DND-41 (cell line): ENCODE measurements at regions not wholly inside any gene's neighbourhood (a gene's known extent, or its start where the extent isn't known, plus 50 kb on each side); places are given as distances from the start of the nearest gene placed in this dataset.
"Not testable (repeated sequence)": the region's sequence is repeated elsewhere in the genome, so short reads cannot be mapped to it uniquely, and the experiment has no call there.

Experiments used
- ATAC-seq: fragments of 200-7000 bp; cut with Tn5 transposase; 3 replicates; pipeline ENCODE4 v1.9.1; 2021; ENCODE audit warnings: low read depth; ENCODE audit not compliant: insufficient read depth
- DNase-seq: peaks from one replicate; pipeline ENCODE4 v3.0.0-alpha.2; 2020
- H2AFZ ChIP-seq: 2 replicates; pipeline ENCODE4 v1.6.0; 2012; ENCODE audit warnings: low read depth, low read length
- H3K27ac ChIP-seq: 2 replicates; pipeline ENCODE4 v1.5.1; 2012; ENCODE audit warnings: low read length, inconsistent platforms
- H3K27me3 ChIP-seq: fragments of 200-600 bp; sonication (generic); 2 replicates; pipeline ENCODE4 v1.6.0; 2012; ENCODE audit warnings: low read length, mild to moderate bottlenecking, inconsistent platforms; ENCODE audit not compliant: insufficient read depth, poor library complexity
- H3K36me3 ChIP-seq: 2 replicates; pipeline ENCODE4 v1.5.1; 2012; ENCODE audit warnings: low read length, inconsistent platforms; ENCODE audit not compliant: insufficient read depth
- H3K4me1 ChIP-seq: 2 replicates; pipeline ENCODE4 v1.5.1; 2012; ENCODE audit warnings: mild to moderate bottlenecking, low read length; ENCODE audit not compliant: insufficient read depth
- H3K4me2 ChIP-seq: 2 replicates; pipeline ENCODE4 v1.6.0; 2012; ENCODE audit warnings: mild to moderate bottlenecking, moderate library complexity, low read length, inconsistent platforms; ENCODE audit not compliant: insufficient read depth
- H3K4me3 ChIP-seq, 2 experiments: fragments of 200-600 bp in 1 of 2; shearing (Covaris generic) in 1 of 2; 2 replicates each; pipeline ENCODE4 v1.5.1; 2012 to 2016; ENCODE audit warnings: inconsistent platforms in 2 of 2, low read length in 2 of 2, mild to moderate bottlenecking in 2 of 2, low read depth in 1 of 2, moderate library complexity in 1 of 2
- H3K79me2 ChIP-seq: 2 replicates; pipeline ENCODE4 v1.6.0; 2012; ENCODE audit warnings: low read length, inconsistent platforms; ENCODE audit not compliant: insufficient read depth
- H3K9ac ChIP-seq: 2 replicates; pipeline ENCODE4 v1.6.0; 2012; ENCODE audit warnings: low read depth, mild to moderate bottlenecking, inconsistent platforms, low read length, moderate library complexity
- H3K9me3 ChIP-seq: 2 replicates; pipeline ENCODE4 v1.5.1; 2012; ENCODE audit warnings: low read length, moderate library complexity, mild to moderate bottlenecking, inconsistent platforms; ENCODE audit not compliant: insufficient read depth, severe bottlenecking
- H4K20me1 ChIP-seq: 2 replicates; pipeline ENCODE4 v1.6.0; 2012; ENCODE audit warnings: low read length; ENCODE audit not compliant: insufficient read depth
- EZH2 ChIP-seq: IDR thresholded peaks from 3 replicates; pipeline ENCODE4 v1.6.1; 2012; ENCODE audit warnings: borderline replicate concordance, low read depth, mild to moderate bottlenecking, moderate library complexity, low read length, inconsistent platforms; ENCODE audit not compliant: severe bottlenecking
- TF ChIP-seq, protein P1 (sequence below): IDR thresholded peaks from 2 replicates; pipeline ENCODE4 v1.5.1; 2012; ENCODE audit warnings: borderline replicate concordance, low read length, moderate library complexity, mild to moderate bottlenecking; ENCODE audit not compliant: poor library complexity, severe bottlenecking; ENCODE audit errors: extremely low read depth

DNA sequence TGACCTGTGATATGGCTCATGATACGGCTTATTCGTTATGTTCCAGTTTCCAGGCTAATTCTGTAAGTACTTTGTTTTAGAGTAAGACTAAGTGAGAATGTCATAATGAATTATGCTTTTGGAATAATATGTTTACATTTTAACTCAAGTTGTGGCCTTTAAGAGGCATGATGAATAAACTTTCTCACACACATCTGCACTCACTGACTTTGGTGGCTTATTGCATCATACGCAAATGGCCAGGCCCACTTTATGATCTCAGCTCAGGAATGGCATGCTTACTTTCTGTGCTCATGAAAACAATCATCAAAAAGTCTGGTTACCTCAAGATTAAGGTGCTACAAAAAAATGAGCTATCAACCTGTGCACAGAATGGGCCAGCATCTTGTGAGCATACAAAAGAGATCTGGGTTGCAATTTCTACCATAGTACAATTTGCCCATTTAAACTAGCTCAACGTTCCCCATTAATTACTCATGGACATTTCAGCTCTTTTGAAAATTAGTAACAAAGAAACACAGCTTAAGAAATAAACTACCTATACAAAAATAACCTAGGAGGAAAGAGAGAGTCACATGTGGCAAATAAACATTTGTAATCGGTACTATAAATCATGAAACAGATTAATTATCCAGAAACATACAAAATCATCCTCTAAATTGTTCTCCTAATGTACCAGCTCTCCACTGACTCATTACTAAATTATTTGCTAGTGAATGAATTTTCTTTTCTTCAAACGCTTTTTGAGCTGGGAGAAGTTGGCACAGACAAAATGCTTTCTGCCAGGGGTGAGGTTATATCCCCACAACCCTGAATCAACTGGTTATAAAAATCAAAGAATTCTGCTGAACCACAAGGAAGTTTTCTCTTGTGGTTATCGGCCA is 439.0 kb upstream of the ADAMTS9 start:
- Histone ChIP-seq H3K4me3 (no peak overlapping the region), H3K4me2 (no peak overlapping the region), H3K27me3 (no peaks in the 10 kb centered on the region), H3K36me3 (no peaks in the 10 kb centered on the region), H3K27ac (no peak overlapping the region), H3K9me3 (no peaks in the 10 kb centered on the region), H3K79me2 (no peaks in the 10 kb centered on the region), H4K20me1 (no peaks in the 10 kb centered on the region), H3K9ac (no peak overlapping the region), H3K4me1 (no peaks in the 10 kb centered on the region), H2AFZ (no peak overlapping the region)
- ATAC-seq (no peak), DNase-seq (no peak)
- TF ChIP-seq EZH2: no peak
- TF ChIP-seq, protein P1, sequence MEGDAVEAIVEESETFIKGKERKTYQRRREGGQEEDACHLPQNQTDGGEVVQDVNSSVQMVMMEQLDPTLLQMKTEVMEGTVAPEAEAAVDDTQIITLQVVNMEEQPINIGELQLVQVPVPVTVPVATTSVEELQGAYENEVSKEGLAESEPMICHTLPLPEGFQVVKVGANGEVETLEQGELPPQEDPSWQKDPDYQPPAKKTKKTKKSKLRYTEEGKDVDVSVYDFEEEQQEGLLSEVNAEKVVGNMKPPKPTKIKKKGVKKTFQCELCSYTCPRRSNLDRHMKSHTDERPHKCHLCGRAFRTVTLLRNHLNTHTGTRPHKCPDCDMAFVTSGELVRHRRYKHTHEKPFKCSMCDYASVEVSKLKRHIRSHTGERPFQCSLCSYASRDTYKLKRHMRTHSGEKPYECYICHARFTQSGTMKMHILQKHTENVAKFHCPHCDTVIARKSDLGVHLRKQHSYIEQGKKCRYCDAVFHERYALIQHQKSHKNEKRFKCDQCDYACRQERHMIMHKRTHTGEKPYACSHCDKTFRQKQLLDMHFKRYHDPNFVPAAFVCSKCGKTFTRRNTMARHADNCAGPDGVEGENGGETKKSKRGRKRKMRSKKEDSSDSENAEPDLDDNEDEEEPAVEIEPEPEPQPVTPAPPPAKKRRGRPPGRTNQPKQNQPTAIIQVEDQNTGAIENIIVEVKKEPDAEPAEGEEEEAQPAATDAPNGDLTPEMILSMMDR: no peak

- H3K4me3 ChIP-seq, H3K79me2 ChIP-seq, H3K36me3 ChIP-seq, H2AFZ ChIP-seq, DNase-seq, H3K27me3 ChIP-seq, H3K27ac ChIP-seq, H3K9me3 ChIP-seq, H3K4me2 ChIP-seq, H3K9ac ChIP-seq, H3K4me1 ChIP-seq, H4K20me1 ChIP-seq, ATAC-seq: not testable (repeated sequence)
Measured at GRCh38 chr3:65120156-65120555, 432.4 kb upstream of the ADAMTS9 start.

DNA sequence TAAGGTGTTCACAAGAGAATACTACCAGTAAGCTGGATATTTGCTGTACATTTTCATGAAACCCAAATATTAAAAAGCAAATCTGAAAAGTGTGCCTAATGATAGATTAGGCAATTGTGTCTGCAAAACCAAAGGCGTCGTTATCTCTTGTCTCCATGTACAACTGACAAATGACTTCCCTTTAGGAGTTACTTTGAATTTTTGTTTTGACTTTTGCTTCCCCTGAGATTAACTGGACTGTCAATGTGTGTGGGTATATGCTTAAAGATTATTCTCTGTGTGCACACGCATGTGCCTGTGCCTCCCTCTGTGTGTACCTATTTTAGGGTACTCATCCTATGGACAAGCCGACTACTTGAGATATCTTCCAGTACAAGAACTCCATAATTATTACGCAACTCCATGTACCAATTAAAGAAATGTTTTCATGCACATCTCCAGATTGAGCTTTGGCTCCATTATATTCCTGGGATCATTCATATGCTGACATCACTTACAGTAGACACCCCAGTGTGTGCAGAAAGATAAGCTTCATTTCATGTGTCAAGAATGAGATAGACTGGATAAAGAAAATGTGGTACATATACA is 431.2 kb upstream of the ADAMTS9 start:
- no peaks in the 10 kb centered on the region for H3K4me1 ChIP-seq
- H3K4me2 ChIP-seq: no peak overlapping the region
- no peaks in the 10 kb centered on the region for H3K79me2 ChIP-seq
- no peaks in the 10 kb centered on the region for H4K20me1 ChIP-seq
- DNase-seq (no peak), ATAC-seq (no peak)
- no peak overlapping the region for H2AFZ ChIP-seq
- H3K9ac ChIP-seq: no peak overlapping the region
- no peaks in the 10 kb centered on the region for H3K27me3 ChIP-seq
- TF ChIP-seq, protein P1: no peak
- TF ChIP-seq EZH2: no peak
- no peaks in the 10 kb centered on the region for H3K36me3 ChIP-seq
- no peak overlapping the region for H3K27ac ChIP-seq
- H3K9me3 ChIP-seq: peaks cover 4% of the 10 kb centered on the region
- no peak overlapping the region for H3K4me3 ChIP-seq

DNA sequence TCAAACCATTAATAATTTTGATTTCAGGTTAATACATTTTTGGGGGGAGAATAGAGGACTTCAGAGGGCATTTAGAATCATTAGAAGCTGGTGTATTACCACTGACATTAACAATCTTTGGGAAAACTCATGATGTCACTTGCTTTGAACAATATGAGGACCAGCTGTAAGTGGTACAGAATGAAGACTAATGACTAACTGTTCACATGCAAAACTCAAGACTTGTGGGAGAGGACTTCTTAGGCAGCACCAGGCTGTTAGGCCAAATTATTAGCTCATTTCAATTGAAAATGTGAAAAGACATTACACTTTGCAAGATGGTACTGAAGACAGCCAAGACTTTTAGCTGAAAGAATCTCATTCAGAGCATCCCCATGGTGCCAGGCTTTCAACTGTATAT is 426.2 kb upstream of the ADAMTS9 start:
- Histone ChIP-seq H3K4me3 (no peak overlapping the region), H3K4me1 (no peaks in the 10 kb centered on the region), H3K9ac (no peak overlapping the region), H3K36me3 (no peaks in the 10 kb centered on the region), H3K27ac (no peak overlapping the region), H3K9me3 (peaks cover under 1% of the 10 kb centered on the region), H3K27me3 (no peaks in the 10 kb centered on the region), H2AFZ (no peak overlapping the region), H3K4me2 (no peak overlapping the region), H3K79me2 (no peaks in the 10 kb centered on the region), H4K20me1 (no peaks in the 10 kb centered on the region)
- DNase-seq (no peak), ATAC-seq (no peak)
- TF ChIP-seq, protein P1: no peak
- TF ChIP-seq EZH2: no peak
